Tibial nerve (tissue), 4 donors: ENCODE measurements at regions not wholly inside any gene's neighbourhood (a gene's known extent, or its start where the extent isn't known, plus 50 kb on each side); places are given as distances from the start of the nearest gene placed in this dataset.

Source experiments
- EP300 ChIP-seq, 2 donors: sonication (generic); formaldehyde crosslinking; IDR thresholded peaks; one replicate each; pipeline ENCODE4 v1.6.1; 2017; ENCODE audit warnings: antibody characterized with exemption in 2 of 2, mild to moderate bottlenecking in 1 of 2
- POLR2A ChIP-seq, 2 donors: fragments of 450-650 bp; IDR thresholded peaks; one replicate each; pipeline ENCODE4 v1.6.1; 2017; ENCODE audit warnings: antibody characterized with exemption in 2 of 2, mild to moderate bottlenecking in 2 of 2, moderate library complexity in 2 of 2
- TF ChIP-seq, protein P1 (sequence below), 5 experiments: fragments of 200-600 bp in 3 of 5; fragments of 450-650 bp in 2 of 5; sonication (generic) in 3 of 5; IDR thresholded peaks; one replicate each; pipeline ENCODE4 v1.5.1; 2016 to 2019; ENCODE audit warnings: antibody characterized with exemption in 5 of 5, mild to moderate bottlenecking in 3 of 5, moderate library complexity in 2 of 5

DNA sequence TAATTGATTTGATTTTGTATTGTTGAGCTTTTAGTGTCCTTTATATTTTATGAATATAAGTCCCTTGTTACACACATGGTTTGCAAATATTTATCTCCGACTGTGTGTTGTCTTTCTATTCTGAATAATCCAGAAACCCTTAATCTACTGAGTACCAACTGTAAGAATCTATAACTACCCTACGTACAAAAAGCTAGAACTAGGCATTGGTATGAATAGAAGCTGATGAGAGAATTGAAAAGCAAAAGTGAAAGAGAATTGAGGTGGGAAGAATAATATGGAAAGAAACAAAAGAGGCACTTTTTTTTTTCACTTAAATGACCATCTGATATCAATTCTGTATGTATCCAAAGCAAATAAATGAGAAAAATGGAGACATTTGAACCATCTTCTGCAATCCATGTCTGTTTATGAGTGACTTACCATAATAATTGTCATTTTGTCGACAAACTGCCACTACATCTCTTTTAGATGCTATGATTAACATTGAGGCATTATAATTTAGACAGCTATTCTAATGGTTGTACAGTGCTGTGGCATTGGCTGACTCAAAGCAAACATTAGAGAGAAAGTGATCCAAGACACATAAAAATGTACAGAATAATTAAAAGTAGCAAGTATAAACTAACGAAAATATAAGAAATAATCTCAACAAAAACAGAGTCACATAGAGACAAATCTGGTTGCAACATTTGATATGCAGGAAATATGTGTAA is 1516.6 kb upstream of the AGA start:
- TF ChIP-seq, protein P1, sequence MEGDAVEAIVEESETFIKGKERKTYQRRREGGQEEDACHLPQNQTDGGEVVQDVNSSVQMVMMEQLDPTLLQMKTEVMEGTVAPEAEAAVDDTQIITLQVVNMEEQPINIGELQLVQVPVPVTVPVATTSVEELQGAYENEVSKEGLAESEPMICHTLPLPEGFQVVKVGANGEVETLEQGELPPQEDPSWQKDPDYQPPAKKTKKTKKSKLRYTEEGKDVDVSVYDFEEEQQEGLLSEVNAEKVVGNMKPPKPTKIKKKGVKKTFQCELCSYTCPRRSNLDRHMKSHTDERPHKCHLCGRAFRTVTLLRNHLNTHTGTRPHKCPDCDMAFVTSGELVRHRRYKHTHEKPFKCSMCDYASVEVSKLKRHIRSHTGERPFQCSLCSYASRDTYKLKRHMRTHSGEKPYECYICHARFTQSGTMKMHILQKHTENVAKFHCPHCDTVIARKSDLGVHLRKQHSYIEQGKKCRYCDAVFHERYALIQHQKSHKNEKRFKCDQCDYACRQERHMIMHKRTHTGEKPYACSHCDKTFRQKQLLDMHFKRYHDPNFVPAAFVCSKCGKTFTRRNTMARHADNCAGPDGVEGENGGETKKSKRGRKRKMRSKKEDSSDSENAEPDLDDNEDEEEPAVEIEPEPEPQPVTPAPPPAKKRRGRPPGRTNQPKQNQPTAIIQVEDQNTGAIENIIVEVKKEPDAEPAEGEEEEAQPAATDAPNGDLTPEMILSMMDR (IDR thresholded peaks at IDR 0.05): no peak
- no peak for TF ChIP-seq POLR2A (IDR thresholded peaks at IDR 0.05)
- no peak for TF ChIP-seq EP300 (IDR thresholded peaks at IDR 0.05)
